Endothelial cell of umbilical vein (primary cell): ENCODE measurements at regions not wholly inside any gene's neighbourhood (a gene's known extent, or its start where the extent isn't known, plus 50 kb on each side); places are given as distances from the start of the nearest gene placed in this dataset.

Source experiments
- BruUV-seq: library from RNA; stranded (reverse); fragments of 400-500 nt; replicated peaks from 2 replicates; lab custom pipeline; 2021; lab: Mats Ljungman, UMichigan
- CTCF ChIA-PET: fragments of 300-600, 350-600 bp; sonication (Branson Sonifier 250); formaldehyde crosslinking; loops from one replicate; lab custom pipeline; 2021; ENCODE audit warnings: antibody characterized with exemption, inconsistent platforms; lab: Charles Lee
- POLR2A ChIA-PET: fragments of 300-600, 350-600 bp; sonication (Branson Sonifier 250); formaldehyde crosslinking; loops from one replicate; lab custom pipeline; 2021; ENCODE audit warnings: antibody characterized with exemption, inconsistent platforms; lab: Charles Lee
- DNase-seq: peaks from one replicate; pipeline ENCODE4 v3.0.0-alpha.2; 2011; ENCODE audit warnings: low read depth, low spot score
- FAIRE-seq: peaks from 2 replicates; lab custom pipeline; 2011; peaks lifted over from hg19 to GRCh38; lab: Jason Lieb, UNC
- H2AFZ ChIP-seq: 2 replicates; pipeline ENCODE4 v1.6.0; 2012; ENCODE audit warnings: low read depth, low read length, control low read depth, inconsistent platforms
- H3K27ac ChIP-seq: 2 replicates; pipeline ENCODE4 v1.5.1; 2011; ENCODE audit warnings: low read depth, mild to moderate bottlenecking, control low read depth, low read length, moderate library complexity; ENCODE audit not compliant: insufficient read depth
- H3K27me3 ChIP-seq, 2 experiments: 2 replicates each; pipeline versions ENCODE4 v1.6.0 to v1.6.1; 2011; ENCODE audit warnings: low read length in 2 of 2, mixed read lengths in 1 of 2; ENCODE audit not compliant: control insufficient read depth in 2 of 2, insufficient read depth in 2 of 2
- H3K36me3 ChIP-seq, 2 experiments: 2 replicates in 1 of 2; 3 replicates in 1 of 2; pipeline ENCODE4 v1.5.1; 2011; ENCODE audit warnings: low read length in 2 of 2, mild to moderate bottlenecking in 1 of 2, moderate library complexity in 1 of 2; ENCODE audit not compliant: control insufficient read depth in 2 of 2, insufficient read depth in 2 of 2; ENCODE audit errors: extremely low read depth in 1 of 2
- H3K4me1 ChIP-seq: 3 replicates; pipeline ENCODE4 v1.5.1; 2011; ENCODE audit warnings: mild to moderate bottlenecking, low read length; ENCODE audit not compliant: control insufficient read depth, insufficient read depth; ENCODE audit errors: extremely low read depth
- H3K4me2 ChIP-seq: 2 replicates; pipeline ENCODE4 v1.6.1; 2011; ENCODE audit warnings: low read length, control low read depth, mixed read lengths; ENCODE audit not compliant: insufficient read depth
- H3K4me3 ChIP-seq, 3 experiments: fragments of 200-600 bp in 1 of 3; sonication (generic), shearing (Covaris generic) in 1 of 3; replicated peaks in 1 of 3; 2 replicates each; pipeline ENCODE4 v1.5.1; 2011 to 2016; ENCODE audit warnings: control low read depth in 3 of 3, low read length in 3 of 3, mild to moderate bottlenecking in 2 of 3, inconsistent platforms in 1 of 3, low read depth in 1 of 3, moderate library complexity in 1 of 3; ENCODE audit not compliant: insufficient read depth in 1 of 3
- H3K79me2 ChIP-seq: 2 replicates; pipeline ENCODE4 v1.6.0; 2012; ENCODE audit warnings: low read length, inconsistent platforms; ENCODE audit not compliant: control insufficient read depth, insufficient read depth
- H3K9ac ChIP-seq: replicated peaks from 2 replicates; pipeline ENCODE3; 2011; ENCODE audit warnings: low read length, control low read depth; ENCODE audit not compliant: insufficient read depth; ENCODE audit errors: extremely low read depth
- H3K9me1 ChIP-seq: replicated peaks from 3 replicates; pipeline ENCODE4 v1.6.0; 2011; ENCODE audit warnings: mild to moderate bottlenecking, low read length; ENCODE audit not compliant: control insufficient read depth, insufficient read depth; ENCODE audit errors: extremely low read depth
- H3K9me3 ChIP-seq: replicated peaks from 2 replicates; pipeline ENCODE4 v1.5.1; 2012; ENCODE audit warnings: low read length, inconsistent platforms; ENCODE audit not compliant: control insufficient read depth, insufficient read depth
- H4K20me1 ChIP-seq: replicated peaks from 2 replicates; pipeline ENCODE3; 2011; ENCODE audit warnings: mild to moderate bottlenecking, low read length; ENCODE audit not compliant: control insufficient read depth, insufficient read depth; ENCODE audit errors: extremely low read depth
- CTCF ChIP-seq, 2 donors: IDR thresholded peaks; 1 replicate in 1 of 2; 2 replicates in 1 of 2; pipeline ENCODE4 v1.5.1; 2011; ENCODE audit warnings: low read length in 2 of 2, mild to moderate bottlenecking in 2 of 2, moderate library complexity in 2 of 2, control low read depth in 1 of 2, inconsistent platforms in 1 of 2, low read depth in 1 of 2; ENCODE audit not compliant: insufficient read depth in 1 of 2; ENCODE audit errors: extremely low read depth in 1 of 2
- EZH2 ChIP-seq: IDR thresholded peaks from 2 replicates; pipeline ENCODE4 v1.6.1; 2012; ENCODE audit warnings: borderline replicate concordance, low read depth, mild to moderate bottlenecking, moderate library complexity, low read length, inconsistent platforms; ENCODE audit not compliant: severe bottlenecking
- FOS ChIP-seq: IDR thresholded peaks from 2 replicates; pipeline ENCODE4 v1.6.1; 2011; ENCODE audit warnings: mild to moderate bottlenecking, low read length, moderate library complexity, borderline replicate concordance; ENCODE audit not compliant: insufficient read depth
- GATA2 ChIP-seq: IDR thresholded peaks from 2 replicates; pipeline ENCODE4 v1.7.0; 2011; ENCODE audit warnings: low read depth, mild to moderate bottlenecking, moderate library complexity, mixed read lengths, low read length; ENCODE audit not compliant: insufficient read length, insufficient read depth
- JUN ChIP-seq: IDR thresholded peaks from 2 replicates; pipeline ENCODE4 v1.6.1; 2011; ENCODE audit warnings: borderline replicate concordance, low read depth; ENCODE audit not compliant: insufficient read length, insufficient read depth
- MYC ChIP-seq: IDR thresholded peaks from one replicate; pipeline ENCODE4 v1.6.1; 2011; ENCODE audit warnings: mild to moderate bottlenecking, low read depth, low read length
- POLR2A ChIP-seq: IDR thresholded peaks from 2 replicates; pipeline ENCODE4 v1.6.1; 2012; ENCODE audit warnings: low read depth, mild to moderate bottlenecking, control low read depth, low read length
- POLR2AphosphoS5 ChIP-seq: IDR thresholded peaks from 2 replicates; pipeline ENCODE4 v1.6.1; 2012; ENCODE audit warnings: low read depth, mild to moderate bottlenecking, control low read depth, low read length, moderate library complexity; ENCODE audit not compliant: insufficient read depth
- dilution Hi-C: fragments of 300-500 bp; cut with MboI; formaldehyde crosslinking; loops from one replicate; pipeline ENCODE4 v1.15.0; 2019; ENCODE audit warnings: low sequenced_read_pairs; ENCODE audit not compliant: extremely low pct_ligation_motif_present
- intact Hi-C: fragments of 100-400 bp; cut with micrococcal nuclease; formaldehyde crosslinking; loops from one replicate; pipeline ENCODE4 v1.10.0; 2022
- TF ChIP-seq, protein P1 (sequence below): IDR thresholded peaks from 2 replicates; pipeline ENCODE4 v1.6.1; 2011; ENCODE audit not compliant: insufficient read depth, insufficient read length

DNA sequence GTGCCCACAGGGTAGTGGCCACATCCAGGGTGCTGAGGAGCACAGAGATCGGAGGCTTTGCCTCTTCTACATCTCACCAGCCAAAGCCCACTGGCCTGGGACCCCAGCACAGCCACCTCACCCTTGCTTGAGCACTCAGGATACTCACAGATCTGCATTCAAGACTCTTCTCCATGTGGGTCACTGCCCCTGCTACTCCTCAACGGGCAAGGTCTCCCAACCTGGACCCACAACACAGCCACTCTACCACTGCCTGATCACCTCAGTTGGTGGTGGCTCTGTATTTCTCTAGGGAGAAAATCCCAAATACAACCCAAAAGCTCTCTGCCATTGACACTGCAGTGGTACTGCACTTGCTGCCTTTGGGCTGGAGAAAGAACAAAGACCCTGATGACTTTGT lies 190.3 kb upstream of the KLHL4 start:
- dilution Hi-C loops = no loop called here
- ChIA-PET CTCF (no interaction called here), POLR2A (no interaction called here)
- Histone ChIP-seq H4K20me1 (no peaks in the 10 kb centered on the region), H3K36me3 (no peaks in the 10 kb centered on the region), H3K4me1 (no peaks in the 10 kb centered on the region), H3K27me3 (no peaks in the 10 kb centered on the region), H3K4me2 (no peak overlapping the region), H3K9me1 (no peaks in the 10 kb centered on the region), H3K27ac (no peak overlapping the region), H2AFZ (no peak overlapping the region), H3K9ac (no peak overlapping the region), H3K4me3 (no peak overlapping the region), H3K79me2 (no peaks in the 10 kb centered on the region), H3K9me3 (no peaks in the 10 kb centered on the region)
- FAIRE-seq (no peak), DNase-seq (no peak)
- intact Hi-C loops = no loop called here
- no peak for TF ChIP-seq CTCF (IDR thresholded peaks at IDR 0.05; ENCODE audit: extremely low read depth in 1 of 2, insufficient read depth in 1 of 2, low read depth in 1 of 2, low read length in 2 of 2)
- TF ChIP-seq POLR2A = no peak
- no peak for TF ChIP-seq JUN
- TF ChIP-seq MYC = no peak
- no peak for TF ChIP-seq FOS
- TF ChIP-seq, protein P1, sequence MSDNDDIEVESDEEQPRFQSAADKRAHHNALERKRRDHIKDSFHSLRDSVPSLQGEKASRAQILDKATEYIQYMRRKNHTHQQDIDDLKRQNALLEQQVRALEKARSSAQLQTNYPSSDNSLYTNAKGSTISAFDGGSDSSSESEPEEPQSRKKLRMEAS = no peak
- TF ChIP-seq EZH2 = no peak
- TF ChIP-seq GATA2 = no peak
- no peak for TF ChIP-seq POLR2AphosphoS5
- no TSS peak for BruUV-seq
